PC-3 (cell line): ENCODE measurements at regions not wholly inside any gene's neighbourhood (a gene's known extent, or its start where the extent isn't known, plus 50 kb on each side); places are given as distances from the start of the nearest gene placed in this dataset.

Source experiments
- ATAC-seq: fragments of 200-7000 bp; cut with Tn5 transposase; 2 replicates; pipeline ENCODE4 v1.9.1; 2020; ENCODE audit warnings: mild to moderate bottlenecking, moderate library complexity
- BruUV-seq: library from RNA; stranded (reverse); fragments of 400-500 nt; replicated peaks from 2 replicates; lab custom pipeline; 2021; lab: Mats Ljungman, UMichigan
- CTCF ChIA-PET: fragments of 300-600 bp; sonication (Branson Sonifier 250); formaldehyde crosslinking; loops from one replicate; lab custom pipeline; 2022; ENCODE audit warnings: antibody characterized with exemption; lab: Charles Lee
- POLR2A ChIA-PET: fragments of 300-600 bp; sonication (Branson Sonifier 250); formaldehyde crosslinking; loops from one replicate; lab custom pipeline; 2022; ENCODE audit warnings: antibody characterized with exemption; ENCODE audit not compliant: unreplicated experiment; lab: Charles Lee
- DNase-seq: peaks from one replicate; pipeline ENCODE4 v3.0.0-alpha.2; 2015
- H2AFZ ChIP-seq: fragments of 300-600 bp; sonication (generic); 2 replicates; pipeline ENCODE4 v1.6.0; 2016; ENCODE audit warnings: antibody characterized with exemption, low read length
- H3F3A ChIP-seq: fragments of 300-600 bp; sonication (generic); one replicate; pipeline ENCODE4 v1.6.0; 2017; ENCODE audit warnings: antibody characterized with exemption, low read length, control low read depth, mild to moderate bottlenecking; ENCODE audit not compliant: unreplicated experiment
- H3K27ac ChIP-seq: fragments of 300-600 bp; sonication (generic); 2 replicates; pipeline ENCODE4 v1.5.1; 2016; ENCODE audit warnings: mild to moderate bottlenecking, low read length
- H3K27me3 ChIP-seq: fragments of 300-600 bp; sonication (generic); 2 replicates; pipeline ENCODE4 v1.6.1; 2016; ENCODE audit warnings: low read length, mixed read lengths
- H3K36me3 ChIP-seq: fragments of 300-600 bp; sonication (generic); 2 replicates; pipeline ENCODE4 v1.6.1; 2016; ENCODE audit warnings: low read depth, mixed run types, low read length, mixed read lengths
- H3K4me1 ChIP-seq: fragments of 300-600 bp; sonication (generic); 2 replicates; pipeline ENCODE4 v1.5.1; 2016; ENCODE audit warnings: low read length; ENCODE audit not compliant: insufficient read depth
- H3K4me2 ChIP-seq: fragments of 300-600 bp; sonication (generic); 2 replicates; pipeline ENCODE4 v1.6.0; 2016; ENCODE audit warnings: low read length
- H3K4me3 ChIP-seq: fragments of 300-600 bp; sonication (generic); 2 replicates; pipeline ENCODE4 v1.5.1; 2016; ENCODE audit warnings: mild to moderate bottlenecking, low read length, mixed read lengths
- H3K79me2 ChIP-seq: fragments of 300-600 bp; sonication (generic); 2 replicates; pipeline ENCODE4 v1.6.1; 2017; ENCODE audit warnings: low read length, mixed read lengths
- H3K9ac ChIP-seq: fragments of 300-600 bp; sonication (generic); 2 replicates; pipeline ENCODE4 v1.6.0; 2016; ENCODE audit warnings: mild to moderate bottlenecking, low read length
- H3K9me2 ChIP-seq: fragments of 300-600 bp; sonication (generic); replicated peaks from 2 replicates; pipeline ENCODE4 v1.6.1; 2016; ENCODE audit warnings: mixed run types, low read length, mixed read lengths
- H3K9me3 ChIP-seq: fragments of 300-600 bp; sonication (generic); 2 replicates; pipeline ENCODE4 v1.6.1; 2016; ENCODE audit warnings: low read length, mixed read lengths
- H4K20me1 ChIP-seq: fragments of 300-600 bp; sonication (generic); 2 replicates; pipeline ENCODE4 v1.6.1; 2016; ENCODE audit warnings: low read length, mixed read lengths
- EZH2 ChIP-seq: fragments of 300-600 bp; sonication (generic); IDR thresholded peaks from one replicate; pipeline ENCODE4 v1.6.1; 2017; ENCODE audit warnings: antibody characterized with exemption, mild to moderate bottlenecking, low read length; ENCODE audit not compliant: unreplicated experiment
- EZH2phosphoT487 ChIP-seq: fragments of 300-600 bp; sonication (generic); IDR thresholded peaks from 2 replicates; pipeline ENCODE4 v1.6.1; 2018; ENCODE audit warnings: mild to moderate bottlenecking, antibody characterized with exemption, low read length, borderline replicate concordance
- intact Hi-C: fragments of 100-400 bp; cut with micrococcal nuclease; formaldehyde crosslinking; loops from 2 replicates; pipeline ENCODE4 v1.9.0; 2023
- TF ChIP-seq, protein P1 (sequence below): fragments of 300-600 bp; sonication (generic); conservative IDR thresholded peaks from 2 replicates; pipeline ENCODE4 v1.5.1; 2017; ENCODE audit warnings: antibody characterized with exemption, low read depth, mild to moderate bottlenecking, low read length

DNA sequence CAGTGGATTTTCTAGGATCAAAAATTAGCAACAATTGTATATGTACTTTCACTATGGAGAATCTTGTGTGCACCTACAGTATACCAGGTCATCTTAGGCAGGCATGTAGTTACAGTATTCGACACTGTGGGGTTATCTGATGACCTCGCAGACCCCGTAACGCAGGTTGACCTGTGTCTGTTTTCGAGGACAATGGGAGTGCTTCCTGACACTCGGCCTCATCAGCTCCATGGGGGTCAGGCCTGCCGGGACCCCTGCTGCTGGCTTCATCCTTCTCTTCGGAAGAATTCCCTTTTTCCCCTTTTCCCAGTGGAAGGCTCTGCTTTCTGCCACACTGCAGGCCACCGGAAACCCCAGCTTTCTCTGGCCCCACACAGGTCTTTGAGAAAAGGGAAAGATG lies 102.8 kb upstream of the TMEM18 start:
- no peak for ATAC-seq
- H3K27me3 ChIP-seq = peaks cover 83% of the 10 kb centered on the region
- BruUV-seq = no TSS peak

DNA sequence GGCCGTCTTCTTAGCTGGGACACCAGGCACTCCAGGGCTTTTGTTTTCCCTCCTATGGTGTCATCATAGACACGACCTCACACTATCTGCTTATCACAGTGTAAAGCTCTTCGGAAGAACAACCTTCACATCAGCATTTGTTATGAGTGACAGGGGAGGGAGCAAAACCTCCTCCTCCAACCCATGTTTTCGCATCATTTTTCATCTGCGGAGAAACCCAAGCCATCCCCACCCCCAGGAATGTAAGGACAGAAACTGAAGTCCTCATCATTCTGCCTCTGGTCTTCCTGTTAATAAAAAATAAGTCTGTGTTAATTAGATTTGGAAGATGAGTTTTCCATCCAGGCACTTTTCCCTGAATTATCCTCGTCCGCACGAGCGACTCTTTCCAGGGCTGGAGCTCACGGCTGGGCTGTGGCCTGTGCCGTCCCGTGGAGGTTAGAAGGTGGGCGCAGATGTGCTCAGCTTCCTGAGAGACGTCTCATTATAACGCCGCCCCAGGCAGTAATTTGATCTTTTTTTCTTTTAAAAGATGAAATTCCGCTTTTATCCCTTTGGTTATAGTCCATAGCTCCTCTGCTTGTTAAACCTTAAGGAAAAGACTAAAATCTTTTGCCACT lies 101.6 kb upstream of the TMEM18 start:
- H3K4me2 ChIP-seq = no peak overlapping the region
- H3K27me3 ChIP-seq = peaks cover 71% of the 10 kb centered on the region
- TF ChIP-seq, protein P1, sequence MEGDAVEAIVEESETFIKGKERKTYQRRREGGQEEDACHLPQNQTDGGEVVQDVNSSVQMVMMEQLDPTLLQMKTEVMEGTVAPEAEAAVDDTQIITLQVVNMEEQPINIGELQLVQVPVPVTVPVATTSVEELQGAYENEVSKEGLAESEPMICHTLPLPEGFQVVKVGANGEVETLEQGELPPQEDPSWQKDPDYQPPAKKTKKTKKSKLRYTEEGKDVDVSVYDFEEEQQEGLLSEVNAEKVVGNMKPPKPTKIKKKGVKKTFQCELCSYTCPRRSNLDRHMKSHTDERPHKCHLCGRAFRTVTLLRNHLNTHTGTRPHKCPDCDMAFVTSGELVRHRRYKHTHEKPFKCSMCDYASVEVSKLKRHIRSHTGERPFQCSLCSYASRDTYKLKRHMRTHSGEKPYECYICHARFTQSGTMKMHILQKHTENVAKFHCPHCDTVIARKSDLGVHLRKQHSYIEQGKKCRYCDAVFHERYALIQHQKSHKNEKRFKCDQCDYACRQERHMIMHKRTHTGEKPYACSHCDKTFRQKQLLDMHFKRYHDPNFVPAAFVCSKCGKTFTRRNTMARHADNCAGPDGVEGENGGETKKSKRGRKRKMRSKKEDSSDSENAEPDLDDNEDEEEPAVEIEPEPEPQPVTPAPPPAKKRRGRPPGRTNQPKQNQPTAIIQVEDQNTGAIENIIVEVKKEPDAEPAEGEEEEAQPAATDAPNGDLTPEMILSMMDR = no peak
- TF ChIP-seq EZH2phosphoT487 (no peak), EZH2 (no peak)
- ChIA-PET POLR2A (no interaction called here), CTCF (no interaction called here)
- H3K79me2 ChIP-seq = no peaks in the 10 kb centered on the region
- intact Hi-C loops = no loop called here
- no peak overlapping the region for H3K4me3 ChIP-seq
- H2AFZ ChIP-seq = no peak overlapping the region
- no peaks in the 10 kb centered on the region for H3F3A ChIP-seq
- H3K27ac ChIP-seq = no peak overlapping the region
- H3K9me3 ChIP-seq = no peaks in the 10 kb centered on the region
- no peaks in the 10 kb centered on the region for H3K9me2 ChIP-seq
- H3K4me1 ChIP-seq = no peaks in the 10 kb centered on the region
- no peaks in the 10 kb centered on the region for H4K20me1 ChIP-seq
- no peaks in the 10 kb centered on the region for H3K36me3 ChIP-seq
- DNase-seq (no peak), ATAC-seq (no peak)
- no TSS peak for BruUV-seq
- H3K9ac ChIP-seq = no peak overlapping the region

More for the DNA sequence above, 102.8 kb upstream of the TMEM18 start:
- Histone ChIP-seq H3K9me3 (no peaks in the 10 kb centered on the region), H3K36me3 (no peaks in the 10 kb centered on the region), H3K9ac (no peak overlapping the region), H3K4me1 (no peaks in the 10 kb centered on the region), H2AFZ (no peak overlapping the region), H3K27ac (no peak overlapping the region), H3K4me2 (no peak overlapping the region), H4K20me1 (no peaks in the 10 kb centered on the region), H3F3A (no peaks in the 10 kb centered on the region), H3K4me3 (no peak overlapping the region), H3K9me2 (no peaks in the 10 kb centered on the region), H3K79me2 (no peaks in the 10 kb centered on the region)
- DNase-seq = no peak
- intact Hi-C loops = no loop called here
- ChIA-PET POLR2A (no interaction called here), CTCF (no interaction called here)
- TF ChIP-seq, protein P1 = no peak
- TF ChIP-seq EZH2phosphoT487 (no peak), EZH2 (no peak)

DNA sequence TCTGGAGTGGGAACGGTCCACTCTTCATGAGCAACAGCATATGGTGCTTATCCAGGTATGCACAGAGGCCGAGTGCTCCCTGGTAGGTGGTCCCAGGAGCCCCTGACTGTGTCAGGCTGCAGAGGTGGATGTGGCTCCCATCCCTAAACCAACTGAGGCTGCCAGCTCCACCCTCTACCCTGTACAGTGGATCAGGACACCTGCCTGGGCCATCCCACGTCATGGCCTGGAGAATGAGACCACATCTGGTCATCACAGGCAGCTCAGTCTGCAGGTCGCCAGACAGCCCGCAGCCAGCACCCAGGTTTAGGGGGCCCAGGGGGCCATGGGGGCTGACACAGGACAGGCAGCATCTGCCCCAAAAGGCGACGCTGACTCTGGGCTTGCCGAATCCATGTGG lies 100.3 kb upstream of the TMEM18 start:
- POLR2A ChIA-PET = no interaction called here
- no peak overlapping the region for H3K4me3 ChIP-seq
- no peaks in the 10 kb centered on the region for H4K20me1 ChIP-seq
- no peak overlapping the region for H2AFZ ChIP-seq
- CTCF ChIA-PET = no interaction called here
- no peaks in the 10 kb centered on the region for H3K9me3 ChIP-seq
- intact Hi-C loops = no loop called here
- no peak for DNase-seq
- no peak overlapping the region for H3K27ac ChIP-seq
- no peaks in the 10 kb centered on the region for H3K9me2 ChIP-seq
- BruUV-seq = no TSS peak
- no peak overlapping the region for H3K9ac ChIP-seq
- H3K4me1 ChIP-seq = no peaks in the 10 kb centered on the region
- peaks cover 64% of the 10 kb centered on the region for H3K27me3 ChIP-seq
- H3K36me3 ChIP-seq = no peaks in the 10 kb centered on the region
- H3K79me2 ChIP-seq = no peaks in the 10 kb centered on the region
- ATAC-seq = no peak
- no peak overlapping the region for H3K4me2 ChIP-seq
- TF ChIP-seq, protein P1 = no peak
- TF ChIP-seq EZH2phosphoT487 (no peak), EZH2 (no peak)
- no peaks in the 10 kb centered on the region for H3F3A ChIP-seq
